ENCODE measurements at regions not wholly inside any gene's neighbourhood (a gene's known extent, or its start where the extent isn't known, plus 50 kb on each side); places are given as distances from the start of the nearest gene placed in this dataset.

- Histone ChIP-seq H3K27ac (ENCODE audit: low read length) (no peak overlapping the region), H3K27me3 (ENCODE audit: control insufficient read depth, insufficient read depth, low read length) (no peaks in the 10 kb centered on the region), H3K9me3 (ENCODE audit: control insufficient read depth, insufficient read depth, low read length) (no peaks in the 10 kb centered on the region), H3K4me1 (ENCODE audit: control insufficient read depth, insufficient read depth, low read length) (no peaks in the 10 kb centered on the region), H3K4me3 (ENCODE audit: low read length) (no peak overlapping the region), H3K36me3 (ENCODE audit: control insufficient read depth, insufficient read depth, low read length) (no peaks in the 10 kb centered on the region)
- ATAC-seq (no peak), DNase-seq (no peak)
- Mint-ChIP-seq H3K4me3 (no peak overlapping the region), H3K9me3 (peaks cover 2% of the 10 kb centered on the region in 2 donors), H3K4me1 (no peaks in the 10 kb centered on the region), H3K36me3 (no peaks in the 10 kb centered on the region), H3K27ac (no peak overlapping the region), H3K27me3 (ENCODE audit: low read depth in 2 of 2) (peaks cover 0 to 2% of the 10 kb centered on the region in 2 donors)
- intact Hi-C loops (cut with micrococcal nuclease): no loop called here
- no peak for TF ChIP-seq CTCF (IDR thresholded peaks at IDR 0.05)
- no CpG with 5 or more reads among the region's 2 CpGs for WGBS (ENCODE audit: insufficient coverage)
Measured at GRCh38 chr1:55981010-55981650, 598.2 kb downstream of the PLPP3 start.

GRCh38 chr1:55980582-55980981, 598.8 kb downstream of the PLPP3 start:
- DNase-seq (no peak), ATAC-seq (no peak)
- Histone ChIP-seq H3K4me1 (ENCODE audit: control insufficient read depth, insufficient read depth, low read length) (no peaks in the 10 kb centered on the region), H3K9me3 (ENCODE audit: control insufficient read depth, insufficient read depth, low read length) (no peaks in the 10 kb centered on the region), H3K36me3 (ENCODE audit: control insufficient read depth, insufficient read depth, low read length) (no peaks in the 10 kb centered on the region), H3K27me3 (ENCODE audit: control insufficient read depth, insufficient read depth, low read length) (no peaks in the 10 kb centered on the region), H3K27ac (ENCODE audit: low read length) (no peak overlapping the region), H3K4me3 (ENCODE audit: low read length) (no peak overlapping the region)
- Mint-ChIP-seq H3K4me1 (no peaks in the 10 kb centered on the region), H3K27ac (no peak overlapping the region), H3K4me3 (no peak overlapping the region), H3K9me3 (peaks cover 2% of the 10 kb centered on the region in 2 donors), H3K36me3 (no peaks in the 10 kb centered on the region), H3K27me3 (ENCODE audit: low read depth in 2 of 2) (peaks cover 0 to 2% of the 10 kb centered on the region in 2 donors)
- intact Hi-C loops (cut with micrococcal nuclease): no loop called here
- WGBS (ENCODE audit: insufficient coverage): 69% methylated on average over 3 of the region's 4 CpGs
- no peak for TF ChIP-seq CTCF (IDR thresholded peaks at IDR 0.05)

- no peak overlapping the region for H3K4me3 ChIP-seq (ENCODE audit: low read length)
- Mint-ChIP-seq H3K36me3 (no peaks in the 10 kb centered on the region), H3K27ac (no peak overlapping the region), H3K27me3 (ENCODE audit: low read depth in 2 of 2) (peaks cover 0 to 6% of the 10 kb centered on the region in 2 donors), H3K9me3 (peaks cover 2% of the 10 kb centered on the region in 2 donors), H3K4me3 (no peak overlapping the region), H3K4me1 (no peaks in the 10 kb centered on the region)
- no peaks in the 10 kb centered on the region for H3K36me3 ChIP-seq (ENCODE audit: control insufficient read depth, insufficient read depth, low read length)
- intact Hi-C loops (cut with micrococcal nuclease): no loop called here
- no peaks in the 10 kb centered on the region for H3K4me1 ChIP-seq (ENCODE audit: control insufficient read depth, insufficient read depth, low read length)
- H3K27ac ChIP-seq (ENCODE audit: low read length): no peak overlapping the region
- no CpG with 5 or more reads among the region's 1 CpG for WGBS (ENCODE audit: insufficient coverage)
- ATAC-seq (no peak), DNase-seq (no peak)
- no peak for TF ChIP-seq CTCF (IDR thresholded peaks at IDR 0.05)
- no peaks in the 10 kb centered on the region for H3K27me3 ChIP-seq (ENCODE audit: control insufficient read depth, insufficient read depth, low read length)
- no peaks in the 10 kb centered on the region for H3K9me3 ChIP-seq (ENCODE audit: control insufficient read depth, insufficient read depth, low read length)
Measured at GRCh38 chr1:55974714-55975441, 604.5 kb downstream of the PLPP3 start.
